22Rv1 (cell line): ENCODE measurements at regions not wholly inside any gene's neighbourhood (a gene's known extent, or its start where the extent isn't known, plus 50 kb on each side); places are given as distances from the start of the nearest gene placed in this dataset.

Source experiments
- ZFX ChIP-seq: fragments of 450-650 bp; IDR thresholded peaks from 2 replicates; pipeline ENCODE4 v1.6.1; 2017; ENCODE audit warnings: antibody characterized with exemption, borderline replicate concordance
- TF ChIP-seq, protein P1 (sequence below): fragments of 450-650 bp; IDR thresholded peaks from 2 replicates; pipeline ENCODE4 v1.5.1; 2017; ENCODE audit warnings: mild to moderate bottlenecking

DNA sequence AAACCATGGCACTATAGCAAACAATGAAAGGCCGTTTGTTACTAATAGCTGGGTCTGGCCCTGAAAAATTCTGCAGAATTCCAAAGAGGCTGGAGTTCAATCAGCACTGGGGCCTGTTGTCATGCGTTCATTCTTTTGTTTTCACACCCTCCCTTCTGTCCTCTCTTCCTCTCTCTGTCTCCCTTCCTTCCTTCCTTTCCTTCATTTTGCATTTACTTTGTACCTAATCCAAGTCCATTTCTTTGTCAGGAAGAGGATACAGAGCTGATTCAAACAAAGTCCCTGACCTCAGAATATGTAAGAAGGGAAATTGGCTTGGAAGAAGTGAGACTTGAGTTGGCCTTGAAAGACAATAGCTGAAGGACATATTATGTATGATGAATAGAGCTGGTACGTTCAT, 119.6 kb upstream of the LDB2 start:
- TF ChIP-seq, protein P1, sequence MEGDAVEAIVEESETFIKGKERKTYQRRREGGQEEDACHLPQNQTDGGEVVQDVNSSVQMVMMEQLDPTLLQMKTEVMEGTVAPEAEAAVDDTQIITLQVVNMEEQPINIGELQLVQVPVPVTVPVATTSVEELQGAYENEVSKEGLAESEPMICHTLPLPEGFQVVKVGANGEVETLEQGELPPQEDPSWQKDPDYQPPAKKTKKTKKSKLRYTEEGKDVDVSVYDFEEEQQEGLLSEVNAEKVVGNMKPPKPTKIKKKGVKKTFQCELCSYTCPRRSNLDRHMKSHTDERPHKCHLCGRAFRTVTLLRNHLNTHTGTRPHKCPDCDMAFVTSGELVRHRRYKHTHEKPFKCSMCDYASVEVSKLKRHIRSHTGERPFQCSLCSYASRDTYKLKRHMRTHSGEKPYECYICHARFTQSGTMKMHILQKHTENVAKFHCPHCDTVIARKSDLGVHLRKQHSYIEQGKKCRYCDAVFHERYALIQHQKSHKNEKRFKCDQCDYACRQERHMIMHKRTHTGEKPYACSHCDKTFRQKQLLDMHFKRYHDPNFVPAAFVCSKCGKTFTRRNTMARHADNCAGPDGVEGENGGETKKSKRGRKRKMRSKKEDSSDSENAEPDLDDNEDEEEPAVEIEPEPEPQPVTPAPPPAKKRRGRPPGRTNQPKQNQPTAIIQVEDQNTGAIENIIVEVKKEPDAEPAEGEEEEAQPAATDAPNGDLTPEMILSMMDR = no peak
- TF ChIP-seq ZFX = no peak
